ENCODE measurements at regions not wholly inside any gene's neighbourhood (a gene's known extent, or its start where the extent isn't known, plus 50 kb on each side); places are given as distances from the start of the nearest gene placed in this dataset.

GRCh38 chr5:148912714-148913398 lies 86.4 kb downstream of the ADRB2 start:
- WGBS, 2 experiments, result 24 to 25% methylated on average over 9 of the region's 9 CpGs
- Histone ChIP-seq H3K4me1 (ENCODE audit: control insufficient read depth, insufficient read depth, low read length) (peaks cover 11% of the 10 kb centered on the region), H3K27ac (ENCODE audit: insufficient read depth, low read depth, low read length, poor library complexity, severe bottlenecking) (peak overlapping the region; percentile 47)

GRCh38 chr5:148913493-148913892 lies 87.1 kb downstream of the ADRB2 start:
- no peak overlapping the region for H3K4me3 ChIP-seq (ENCODE audit: insufficient read depth, low read depth, low read length)
- H3K27me3 ChIP-seq (ENCODE audit: control insufficient read depth, insufficient read depth, low read length, poor library complexity, severe bottlenecking), result no peaks in the 10 kb centered on the region
- H3K9me3 ChIP-seq (ENCODE audit: control insufficient read depth, low read length), result no peaks in the 10 kb centered on the region
- H3K4me1 ChIP-seq (ENCODE audit: control insufficient read depth, insufficient read depth, low read length), result peaks cover 11% of the 10 kb centered on the region
- no peaks in the 10 kb centered on the region for H3K36me3 ChIP-seq (ENCODE audit: control insufficient read depth, insufficient read depth, low read length)
- H3K27ac ChIP-seq (ENCODE audit: insufficient read depth, low read depth, low read length, poor library complexity, severe bottlenecking), result peak overlapping the region; percentile 47
- 87 to 90% methylated on average over 5 to 6 of the region's 6 CpGs for WGBS, 2 experiments

More at GRCh38 chr5:148912714-148913398, 86.4 kb downstream of the ADRB2 start:
- H3K9me3 ChIP-seq (ENCODE audit: control insufficient read depth, low read length), result no peaks in the 10 kb centered on the region
- H3K27me3 ChIP-seq (ENCODE audit: control insufficient read depth, insufficient read depth, low read length, poor library complexity, severe bottlenecking), result no peaks in the 10 kb centered on the region
- no peak overlapping the region for H3K4me3 ChIP-seq (ENCODE audit: insufficient read depth, low read depth, low read length)
- no peaks in the 10 kb centered on the region for H3K36me3 ChIP-seq (ENCODE audit: control insufficient read depth, insufficient read depth, low read length)

DNA sequence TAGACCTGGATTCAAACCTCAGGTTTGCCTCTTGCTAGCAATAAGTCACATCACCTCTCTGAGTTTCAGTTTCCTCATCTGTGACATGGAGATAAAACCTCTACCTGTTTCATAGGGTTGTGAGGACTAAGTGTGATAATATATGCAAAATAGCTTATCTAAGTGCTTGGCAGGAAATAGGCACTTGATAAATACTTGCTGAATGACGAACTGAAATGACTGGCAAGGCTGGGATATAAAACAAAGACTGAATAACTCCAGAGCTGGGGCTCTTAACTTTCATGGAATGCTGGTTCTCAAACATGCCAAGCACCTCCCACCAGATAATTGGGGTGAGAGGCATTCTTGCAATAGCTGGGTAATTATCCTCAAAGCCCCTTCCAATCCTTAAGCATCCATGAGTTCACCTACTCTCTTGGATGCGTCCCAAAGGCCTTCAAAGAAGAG lies 87.6 kb downstream of the ADRB2 start:
- Histone ChIP-seq H3K36me3 (ENCODE audit: control insufficient read depth, insufficient read depth, low read length) (no peaks in the 10 kb centered on the region), H3K27me3 (ENCODE audit: control insufficient read depth, insufficient read depth, low read length, poor library complexity, severe bottlenecking) (no peaks in the 10 kb centered on the region), H3K9me3 (ENCODE audit: control insufficient read depth, low read length) (no peaks in the 10 kb centered on the region), H3K4me3 (ENCODE audit: insufficient read depth, low read depth, low read length) (no peak overlapping the region), H3K4me1 (ENCODE audit: control insufficient read depth, insufficient read depth, low read length) (peaks cover 11% of the 10 kb centered on the region), H3K27ac (ENCODE audit: insufficient read depth, low read depth, low read length, poor library complexity, severe bottlenecking) (no peak overlapping the region)
- WGBS, 2 experiments, result 88 to 92% methylated on average over 2 of the region's 2 CpGs

GRCh38 chr5:148915224-148915817 lies 88.9 kb downstream of the ADRB2 start:
- H3K36me3 ChIP-seq (ENCODE audit: control insufficient read depth, insufficient read depth, low read length), result no peaks in the 10 kb centered on the region
- no peak overlapping the region for H3K4me3 ChIP-seq (ENCODE audit: insufficient read depth, low read depth, low read length)
- no peaks in the 10 kb centered on the region for H3K9me3 ChIP-seq (ENCODE audit: control insufficient read depth, low read length)
- no peaks in the 10 kb centered on the region for H3K27me3 ChIP-seq (ENCODE audit: control insufficient read depth, insufficient read depth, low read length, poor library complexity, severe bottlenecking)
- peaks cover 11% of the 10 kb centered on the region for H3K4me1 ChIP-seq (ENCODE audit: control insufficient read depth, insufficient read depth, low read length)
- no peak overlapping the region for H3K27ac ChIP-seq (ENCODE audit: insufficient read depth, low read depth, low read length, poor library complexity, severe bottlenecking)
- WGBS, 2 experiments, result 93 to 94% methylated on average over 7 of the region's 7 CpGs

DNA sequence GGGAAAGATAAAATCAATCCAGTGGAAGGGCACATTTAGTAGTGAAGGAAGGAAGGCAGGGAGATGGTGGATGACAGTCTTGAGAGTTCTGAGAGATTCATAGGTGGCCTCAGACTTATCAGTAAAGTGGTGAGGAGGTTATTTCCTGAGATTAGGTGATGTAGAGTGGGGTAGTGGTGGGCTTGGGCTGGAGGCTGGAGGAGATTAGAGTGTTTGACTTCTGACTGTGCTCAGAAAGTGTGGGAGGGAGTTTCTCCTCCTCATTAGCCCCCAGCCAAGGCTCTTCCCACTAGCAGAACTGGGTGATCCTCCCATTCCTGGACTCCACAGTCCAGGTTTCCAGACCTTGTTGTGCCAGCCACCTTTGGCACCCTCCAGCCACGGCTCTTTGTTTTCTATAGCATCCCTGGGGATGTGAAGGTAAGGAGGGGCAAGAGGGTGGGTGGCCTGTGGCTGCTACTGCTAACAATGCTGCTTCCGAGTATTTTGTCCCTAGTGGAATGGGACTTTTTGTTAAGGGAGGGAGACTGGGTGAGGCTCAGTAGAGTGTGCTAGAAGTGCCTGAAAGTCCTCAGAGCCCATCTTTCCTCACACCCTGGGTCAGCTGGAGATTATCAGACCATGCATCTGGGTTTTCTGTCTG lies 94.4 kb downstream of the ADRB2 start:
- Histone ChIP-seq H3K27me3 (ENCODE audit: control insufficient read depth, insufficient read depth, low read length, poor library complexity, severe bottlenecking) (no peaks in the 10 kb centered on the region), H3K4me1 (ENCODE audit: control insufficient read depth, insufficient read depth, low read length) (no peaks in the 10 kb centered on the region), H3K4me3 (ENCODE audit: insufficient read depth, low read depth, low read length) (no peak overlapping the region), H3K9me3 (ENCODE audit: control insufficient read depth, low read length) (peaks cover 2% of the 10 kb centered on the region), H3K36me3 (ENCODE audit: control insufficient read depth, insufficient read depth, low read length) (no peaks in the 10 kb centered on the region), H3K27ac (ENCODE audit: insufficient read depth, low read depth, low read length, poor library complexity, severe bottlenecking) (no peak overlapping the region)
- WGBS, 2 experiments, result 90 to 94% methylated on average over 2 of the region's 2 CpGs

DNA sequence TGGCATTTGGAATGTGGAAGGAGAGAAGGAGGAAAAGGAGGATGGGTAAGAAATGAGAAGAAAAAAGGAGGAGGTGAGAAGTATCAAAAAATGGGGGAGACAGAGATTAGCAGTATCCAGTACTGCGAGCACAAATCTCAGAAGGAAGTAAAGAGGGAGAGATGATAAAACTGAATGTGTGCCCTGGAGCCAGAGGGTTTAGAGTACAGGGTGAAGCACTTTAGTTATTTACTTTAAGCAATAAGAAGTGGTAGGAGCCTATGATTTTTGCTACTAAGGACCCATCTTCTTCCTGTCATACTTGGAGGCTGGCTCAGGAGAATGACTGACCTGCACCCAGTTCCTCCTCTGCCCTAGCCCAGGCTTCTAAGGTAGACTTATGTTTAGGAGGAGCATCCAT lies 94.9 kb downstream of the ADRB2 start:
- no peak overlapping the region for H3K4me3 ChIP-seq (ENCODE audit: insufficient read depth, low read depth, low read length)
- WGBS, 2 experiments, result 90 to 94% methylated on average over 1 of the region's 1 CpG
- no peaks in the 10 kb centered on the region for H3K36me3 ChIP-seq (ENCODE audit: control insufficient read depth, insufficient read depth, low read length)

GRCh38 chr5:148922606-148923005 lies 96.2 kb downstream of the ADRB2 start:
- no peaks in the 10 kb centered on the region for H3K36me3 ChIP-seq (ENCODE audit: control insufficient read depth, insufficient read depth, low read length)
- H3K9me3 ChIP-seq (ENCODE audit: control insufficient read depth, low read length), result peaks cover 2% of the 10 kb centered on the region
- H3K27me3 ChIP-seq (ENCODE audit: control insufficient read depth, insufficient read depth, low read length, poor library complexity, severe bottlenecking), result no peaks in the 10 kb centered on the region
- no peaks in the 10 kb centered on the region for H3K4me1 ChIP-seq (ENCODE audit: control insufficient read depth, insufficient read depth, low read length)
- H3K4me3 ChIP-seq (ENCODE audit: insufficient read depth, low read depth, low read length), result no peak overlapping the region
- H3K27ac ChIP-seq (ENCODE audit: insufficient read depth, low read depth, low read length, poor library complexity, severe bottlenecking), result no peak overlapping the region
- WGBS, 2 experiments, result 70 to 72% methylated on average over 1 of the region's 1 CpG

More for the DNA sequence above, 94.9 kb downstream of the ADRB2 start:
- Histone ChIP-seq H3K9me3 (ENCODE audit: control insufficient read depth, low read length) (peaks cover 2% of the 10 kb centered on the region), H3K27ac (ENCODE audit: insufficient read depth, low read depth, low read length, poor library complexity, severe bottlenecking) (no peak overlapping the region), H3K4me1 (ENCODE audit: control insufficient read depth, insufficient read depth, low read length) (no peaks in the 10 kb centered on the region), H3K27me3 (ENCODE audit: control insufficient read depth, insufficient read depth, low read length, poor library complexity, severe bottlenecking) (no peaks in the 10 kb centered on the region)

- H3K4me1 ChIP-seq (ENCODE audit: control insufficient read depth, insufficient read depth, low read length), result no peaks in the 10 kb centered on the region
- peaks cover 2% of the 10 kb centered on the region for H3K9me3 ChIP-seq (ENCODE audit: control insufficient read depth, low read length)
- 89 to 95% methylated on average over 1 of the region's 1 CpG for WGBS, 2 experiments
- H3K27ac ChIP-seq (ENCODE audit: insufficient read depth, low read depth, low read length, poor library complexity, severe bottlenecking), result no peak overlapping the region
- H3K4me3 ChIP-seq (ENCODE audit: insufficient read depth, low read depth, low read length), result no peak overlapping the region
- no peaks in the 10 kb centered on the region for H3K27me3 ChIP-seq (ENCODE audit: control insufficient read depth, insufficient read depth, low read length, poor library complexity, severe bottlenecking)
- no peaks in the 10 kb centered on the region for H3K36me3 ChIP-seq (ENCODE audit: control insufficient read depth, insufficient read depth, low read length)
Measured at GRCh38 chr5:148923023-148923422, 96.6 kb downstream of the ADRB2 start.

DNA sequence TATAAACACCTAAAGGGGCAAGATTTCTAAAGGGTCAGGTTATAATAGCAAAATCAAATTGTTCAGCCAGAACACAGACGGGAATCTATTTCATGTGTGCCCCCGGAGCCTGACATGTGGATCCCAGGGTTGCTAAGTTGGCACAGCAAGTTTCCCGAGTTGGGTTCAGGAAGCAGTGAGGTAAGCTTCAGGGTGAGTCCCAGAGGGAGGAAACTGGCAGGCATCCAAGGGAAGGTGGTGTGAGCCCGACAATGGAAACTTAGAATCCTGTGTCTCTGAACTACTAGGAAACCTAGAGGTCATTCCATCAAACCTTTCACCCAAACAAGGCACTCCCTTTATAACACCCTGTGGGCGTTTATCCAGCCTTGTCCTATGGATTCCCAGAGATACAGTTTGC lies 98.4 kb downstream of the ADRB2 start:
- WGBS, 2 experiments, result 94 to 96% methylated on average over 5 of the region's 5 CpGs
- peaks cover 2% of the 10 kb centered on the region for H3K9me3 ChIP-seq (ENCODE audit: control insufficient read depth, low read length)
- H3K4me1 ChIP-seq (ENCODE audit: control insufficient read depth, insufficient read depth, low read length), result no peaks in the 10 kb centered on the region
- no peak overlapping the region for H3K27ac ChIP-seq (ENCODE audit: insufficient read depth, low read depth, low read length, poor library complexity, severe bottlenecking)
- H3K27me3 ChIP-seq (ENCODE audit: control insufficient read depth, insufficient read depth, low read length, poor library complexity, severe bottlenecking), result no peaks in the 10 kb centered on the region
- H3K4me3 ChIP-seq (ENCODE audit: insufficient read depth, low read depth, low read length), result no peak overlapping the region
- no peaks in the 10 kb centered on the region for H3K36me3 ChIP-seq (ENCODE audit: control insufficient read depth, insufficient read depth, low read length)

DNA sequence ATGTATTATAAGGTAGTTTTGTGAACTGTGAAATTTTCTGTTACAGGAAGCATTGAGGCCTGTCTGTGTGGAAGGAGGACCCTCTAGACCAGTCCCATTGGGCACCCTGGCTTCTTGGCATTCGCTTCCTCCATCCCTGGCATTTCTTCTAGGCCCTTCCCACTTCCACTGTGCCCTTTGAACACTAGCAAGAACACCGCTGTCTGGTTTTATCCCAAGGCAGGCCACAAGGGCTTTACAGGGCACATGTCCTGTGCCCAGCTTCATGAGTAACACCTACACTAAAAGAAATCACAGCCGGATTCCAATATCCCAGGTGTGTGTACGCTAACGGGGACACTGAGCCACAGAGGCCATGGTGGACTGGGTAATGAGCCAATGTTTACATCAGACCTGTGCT lies 99.8 kb downstream of the ADRB2 start:
- H3K36me3 ChIP-seq (ENCODE audit: control insufficient read depth, insufficient read depth, low read length), result no peaks in the 10 kb centered on the region
- peaks cover 2% of the 10 kb centered on the region for H3K9me3 ChIP-seq (ENCODE audit: control insufficient read depth, low read length)
- WGBS, 2 experiments, result 94% methylated on average over 5 of the region's 5 CpGs
- H3K4me3 ChIP-seq (ENCODE audit: insufficient read depth, low read depth, low read length), result no peak overlapping the region
- no peaks in the 10 kb centered on the region for H3K4me1 ChIP-seq (ENCODE audit: control insufficient read depth, insufficient read depth, low read length)
- no peak overlapping the region for H3K27ac ChIP-seq (ENCODE audit: insufficient read depth, low read depth, low read length, poor library complexity, severe bottlenecking)
- no peaks in the 10 kb centered on the region for H3K27me3 ChIP-seq (ENCODE audit: control insufficient read depth, insufficient read depth, low read length, poor library complexity, severe bottlenecking)

Data from ectodermal cell (in vitro differentiated cells).